BE2C (cell line): ENCODE measurements at regions not wholly inside any gene's neighbourhood (a gene's known extent, or its start where the extent isn't known, plus 50 kb on each side); places are given as distances from the start of the nearest gene placed in this dataset.

Source experiments
- DNase-seq: peaks from one replicate; pipeline ENCODE4 v3.0.0-alpha.2; 2020
- H3K27me3 ChIP-seq: fragments of 250-450 bp; sonication (Bioruptor Pico); 2 replicates; pipeline ENCODE4 v1.5.1; 2020; ENCODE audit warnings: mild to moderate bottlenecking
- H3K36me3 ChIP-seq: fragments of 250-450 bp; sonication (Bioruptor Pico); 2 replicates; pipeline ENCODE4 v1.5.1; 2020; ENCODE audit warnings: mild to moderate bottlenecking
- H3K4me1 ChIP-seq: fragments of 250-450 bp; sonication (Bioruptor Pico); 2 replicates; pipeline ENCODE4 v1.5.1; 2020
- H3K4me3 ChIP-seq: 2 replicates; pipeline ENCODE4 v1.5.1; 2011; ENCODE audit warnings: low read depth, low read length
- H3K9me3 ChIP-seq: fragments of 250-450 bp; sonication (Bioruptor Pico); 2 replicates; pipeline ENCODE4 v1.5.1; 2020
- TF ChIP-seq, protein P1 (sequence below): IDR thresholded peaks from 2 replicates; pipeline ENCODE4 v1.5.1; 2012; ENCODE audit warnings: mild to moderate bottlenecking, low read depth, low read length

DNA sequence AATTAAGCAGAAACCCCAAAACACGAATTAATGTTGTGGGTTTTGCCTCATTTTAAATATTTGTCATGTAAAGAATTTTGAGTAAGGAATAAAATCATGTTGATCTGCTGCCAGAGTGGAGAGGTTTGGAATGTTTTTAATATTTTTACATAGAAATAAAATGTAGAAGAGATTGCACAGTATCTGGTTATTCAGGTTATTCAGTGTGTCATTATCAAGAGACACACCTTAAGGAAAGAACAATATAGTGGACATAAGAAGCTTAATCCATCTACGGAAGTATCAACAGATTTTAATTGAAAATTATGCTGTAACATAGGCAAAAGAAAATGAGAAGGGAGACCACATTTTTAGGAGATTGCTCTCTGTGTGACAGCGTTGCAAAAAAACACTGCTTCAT lies 410.4 kb downstream of the MED10 start:
- TF ChIP-seq, protein P1, sequence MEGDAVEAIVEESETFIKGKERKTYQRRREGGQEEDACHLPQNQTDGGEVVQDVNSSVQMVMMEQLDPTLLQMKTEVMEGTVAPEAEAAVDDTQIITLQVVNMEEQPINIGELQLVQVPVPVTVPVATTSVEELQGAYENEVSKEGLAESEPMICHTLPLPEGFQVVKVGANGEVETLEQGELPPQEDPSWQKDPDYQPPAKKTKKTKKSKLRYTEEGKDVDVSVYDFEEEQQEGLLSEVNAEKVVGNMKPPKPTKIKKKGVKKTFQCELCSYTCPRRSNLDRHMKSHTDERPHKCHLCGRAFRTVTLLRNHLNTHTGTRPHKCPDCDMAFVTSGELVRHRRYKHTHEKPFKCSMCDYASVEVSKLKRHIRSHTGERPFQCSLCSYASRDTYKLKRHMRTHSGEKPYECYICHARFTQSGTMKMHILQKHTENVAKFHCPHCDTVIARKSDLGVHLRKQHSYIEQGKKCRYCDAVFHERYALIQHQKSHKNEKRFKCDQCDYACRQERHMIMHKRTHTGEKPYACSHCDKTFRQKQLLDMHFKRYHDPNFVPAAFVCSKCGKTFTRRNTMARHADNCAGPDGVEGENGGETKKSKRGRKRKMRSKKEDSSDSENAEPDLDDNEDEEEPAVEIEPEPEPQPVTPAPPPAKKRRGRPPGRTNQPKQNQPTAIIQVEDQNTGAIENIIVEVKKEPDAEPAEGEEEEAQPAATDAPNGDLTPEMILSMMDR = no peak
- no peak for DNase-seq
- no peaks in the 10 kb centered on the region for H3K9me3 ChIP-seq
- H3K36me3 ChIP-seq = no peaks in the 10 kb centered on the region
- no peak overlapping the region for H3K4me3 ChIP-seq
- H3K4me1 ChIP-seq = no peaks in the 10 kb centered on the region; the same call in 1 of the 2 replicates
- H3K27me3 ChIP-seq = no peaks in the 10 kb centered on the region

DNA sequence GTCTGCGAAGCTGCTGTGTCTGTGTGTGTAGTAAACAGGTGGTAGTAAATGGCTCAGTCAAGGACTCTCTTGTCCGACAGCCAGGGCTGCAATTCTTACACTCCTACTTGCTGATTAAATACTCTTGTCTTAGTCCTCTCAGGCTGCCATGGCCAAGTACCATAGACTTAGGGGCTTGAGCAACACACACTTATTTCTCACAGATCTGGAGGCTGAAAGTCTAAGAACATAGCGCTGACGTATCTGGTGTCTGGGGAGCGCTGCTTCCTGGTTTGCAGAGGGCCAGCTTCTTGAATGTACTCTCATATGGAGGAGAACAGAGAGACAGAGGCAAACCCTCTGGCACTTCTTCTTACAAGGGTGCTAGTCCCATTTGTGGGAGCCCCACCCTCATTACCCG lies 411.0 kb downstream of the MED10 start:
- Histone ChIP-seq H3K36me3 (no peaks in the 10 kb centered on the region), H3K27me3 (no peaks in the 10 kb centered on the region), H3K4me3 (no peak overlapping the region), H3K4me1 (no peaks in the 10 kb centered on the region; the same call in 1 of the 2 replicates), H3K9me3 (no peaks in the 10 kb centered on the region)
- TF ChIP-seq, protein P1 = no peak
- DNase-seq = no peak

DNA sequence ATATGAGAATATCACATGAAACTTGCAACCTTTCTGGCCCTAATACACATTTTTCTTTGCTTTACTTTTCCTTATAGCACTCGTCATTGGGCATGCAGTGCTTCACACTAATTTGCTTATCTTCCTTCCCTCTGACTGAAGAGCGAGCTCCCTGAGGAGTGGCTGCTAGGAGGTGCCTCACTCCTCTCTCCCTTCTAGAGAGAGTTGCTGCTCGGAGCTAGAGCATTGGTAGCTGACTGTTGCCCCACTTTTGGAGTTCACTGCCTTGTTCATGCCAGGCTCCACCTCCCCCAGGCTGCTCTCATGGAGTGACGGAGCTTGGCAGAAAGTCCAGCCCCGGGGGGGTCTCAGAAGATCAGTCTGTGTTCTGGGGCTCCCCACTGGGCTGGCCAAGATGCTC lies 413.2 kb downstream of the MED10 start:
- TF ChIP-seq, protein P1 = no peak
- no peaks in the 10 kb centered on the region; the same call in 1 of the 2 replicates for H3K4me1 ChIP-seq
- H3K27me3 ChIP-seq = no peaks in the 10 kb centered on the region
- no peaks in the 10 kb centered on the region for H3K36me3 ChIP-seq
- H3K4me3 ChIP-seq = no peak overlapping the region
- DNase-seq = no peak
- H3K9me3 ChIP-seq = no peaks in the 10 kb centered on the region

DNA sequence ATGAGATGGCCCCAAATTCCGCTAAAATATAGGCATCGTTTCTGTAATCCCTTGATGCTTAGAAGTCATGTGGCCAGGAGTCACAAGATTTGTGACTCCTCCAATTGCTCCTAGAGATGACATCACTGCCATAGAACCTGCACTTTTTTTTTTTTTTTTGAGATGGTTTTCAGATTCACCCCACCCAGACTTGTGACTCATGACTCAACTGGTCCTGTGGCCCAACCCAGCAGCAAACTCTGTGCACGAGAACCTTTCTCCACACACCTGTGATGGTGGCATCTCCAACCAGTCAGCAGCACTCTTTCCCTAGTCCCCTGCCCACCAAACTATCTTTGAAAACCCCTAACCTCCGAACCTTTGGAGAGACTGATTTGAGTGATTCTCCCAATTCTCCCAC lies 414.0 kb downstream of the MED10 start:
- H3K9me3 ChIP-seq = no peaks in the 10 kb centered on the region
- H3K4me3 ChIP-seq = no peak overlapping the region
- H3K4me1 ChIP-seq = no peaks in the 10 kb centered on the region
- DNase-seq = no peak
- H3K27me3 ChIP-seq = no peaks in the 10 kb centered on the region
- TF ChIP-seq, protein P1 = no peak
- no peaks in the 10 kb centered on the region for H3K36me3 ChIP-seq

DNA sequence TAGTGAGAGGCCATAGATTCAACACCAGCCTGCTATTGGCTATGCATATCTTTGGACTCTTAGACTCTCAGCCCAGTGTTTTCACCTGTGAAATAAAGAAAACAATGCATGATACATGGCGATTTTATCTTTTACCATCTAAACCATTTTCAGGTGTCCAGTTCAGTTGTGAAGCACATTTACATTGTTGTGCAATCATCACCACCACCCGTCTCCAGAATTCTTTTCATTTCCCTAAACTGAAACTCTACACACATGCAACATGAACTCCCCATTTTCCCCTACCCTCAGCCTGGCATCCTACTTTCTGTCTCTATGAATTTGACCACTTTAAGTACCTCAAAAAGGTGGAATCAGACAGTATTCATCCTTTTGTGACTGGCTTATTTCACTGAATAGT lies 420.6 kb downstream of the MED10 start:
- TF ChIP-seq, protein P1 = no peak
- Histone ChIP-seq H3K27me3 (no peaks in the 10 kb centered on the region), H3K4me1 (no peaks in the 10 kb centered on the region), H3K9me3 (no peaks in the 10 kb centered on the region), H3K4me3 (no peak overlapping the region), H3K36me3 (no peaks in the 10 kb centered on the region)
- DNase-seq = no peak

DNA sequence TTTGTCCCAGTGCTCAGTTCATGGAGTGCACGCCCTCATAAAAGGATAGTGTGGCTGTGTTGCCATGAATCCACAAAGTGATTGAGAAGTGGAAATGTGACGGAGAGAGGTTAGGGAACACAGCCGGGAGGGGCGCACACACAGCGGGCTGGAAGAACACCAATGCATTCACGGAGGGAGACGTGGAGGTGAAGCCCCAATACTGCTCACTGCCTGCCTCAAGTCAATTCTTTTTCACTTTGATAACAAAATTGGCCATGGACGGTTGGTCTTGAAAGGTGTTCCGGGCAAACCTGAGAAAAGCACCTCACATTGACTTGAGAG lies 424.1 kb downstream of the MED10 start:
- Histone ChIP-seq H3K4me1 (no peaks in the 10 kb centered on the region), H3K27me3 (no peaks in the 10 kb centered on the region), H3K36me3 (no peaks in the 10 kb centered on the region), H3K9me3 (no peaks in the 10 kb centered on the region; the same call in 1 of the 2 replicates), H3K4me3 (no peak overlapping the region)
- DNase-seq = no peak
- TF ChIP-seq, protein P1 = no peak
